H1 (cell line): ENCODE measurements at regions not wholly inside any gene's neighbourhood (a gene's known extent, or its start where the extent isn't known, plus 50 kb on each side); places are given as distances from the start of the nearest gene placed in this dataset.

Experiments
- CTCF ChIA-PET: fragments of 300-600 bp; sonication (Branson Sonifier 250); formaldehyde crosslinking; loops from one replicate; lab custom pipeline; 2021; ENCODE audit not compliant: partially characterized antibody; lab: Charles Lee
- POLR2A ChIA-PET: fragments of 300-600 bp; sonication (Branson Sonifier 250); formaldehyde crosslinking; loops from one replicate; lab custom pipeline; 2021; ENCODE audit warnings: inconsistent platforms; ENCODE audit not compliant: partially characterized antibody; lab: Charles Lee
- DNase-seq, 2 experiments: peaks; one replicate each; pipeline versions ENCODE4 v3.0.0 to v3.0.0-alpha.2; 2010 to 2022; ENCODE audit warnings: low spot score in 2 of 2, low read depth in 1 of 2, mixed read lengths in 1 of 2
- FAIRE-seq: peaks from 2 replicates; lab custom pipeline; 2011; peaks lifted over from hg19 to GRCh38; lab: Jason Lieb, UNC
- H2AFZ ChIP-seq: 2 replicates; pipeline ENCODE4 v1.8.1; 2012; ENCODE audit warnings: low read length, inconsistent platforms
- H2AK5ac ChIP-seq: 2 replicates; pipeline ENCODE4 v1.6.1; 2013; ENCODE audit warnings: low read depth, low read length
- H2BK120ac ChIP-seq: replicated peaks from 2 replicates; pipeline ENCODE3; 2013; ENCODE audit warnings: low read depth, low read length, inconsistent platforms
- H2BK12ac ChIP-seq: 2 replicates; pipeline ENCODE4 v1.6.1; 2013; ENCODE audit warnings: low read depth, low read length
- H2BK15ac ChIP-seq: 2 replicates; pipeline ENCODE4 v1.6.1; 2013; ENCODE audit warnings: low read length
- H2BK20ac ChIP-seq: 2 replicates; pipeline ENCODE4 v1.6.1; 2013; ENCODE audit warnings: low read length
- H2BK5ac ChIP-seq: 2 replicates; pipeline ENCODE4 v1.6.1; 2013; ENCODE audit warnings: low read depth, low read length
- H3K14ac ChIP-seq: 2 replicates; pipeline ENCODE4 v1.6.1; 2013; ENCODE audit warnings: inconsistent platforms; ENCODE audit not compliant: insufficient read length
- H3K18ac ChIP-seq: 2 replicates; pipeline ENCODE4 v1.6.1; 2013; ENCODE audit warnings: low read length; ENCODE audit errors: extremely low read depth
- H3K23ac ChIP-seq: 2 replicates; pipeline ENCODE4 v1.6.1; 2013; ENCODE audit warnings: inconsistent platforms; ENCODE audit not compliant: insufficient read length
- H3K23me2 ChIP-seq: 2 replicates; pipeline ENCODE4 v1.6.1; 2013; ENCODE audit warnings: low read depth, low read length
- H3K27ac ChIP-seq: 2 replicates; pipeline ENCODE4 v1.6.1; 2011; ENCODE audit warnings: low read depth, low read length, inconsistent platforms
- H3K27me3 ChIP-seq, 4 experiments: replicated peaks in 1 of 4; 1 replicate in 1 of 4; 2 replicates in 3 of 4; pipeline versions ENCODE4 v1.6.1 to v1.8.1; 2011 to 2013; ENCODE audit warnings: low read length in 3 of 4, mild to moderate bottlenecking in 3 of 4, inconsistent platforms in 2 of 4, mixed read lengths in 2 of 4, moderate library complexity in 1 of 4; ENCODE audit not compliant: control insufficient read depth in 3 of 4, insufficient read depth in 3 of 4; ENCODE audit errors: extremely low read depth in 1 of 4
- H3K36me3 ChIP-seq, 4 experiments: 2 replicates each; pipeline versions ENCODE4 v1.6.1 to v1.8.1; 2011 to 2013; ENCODE audit warnings: mild to moderate bottlenecking in 4 of 4, low read length in 3 of 4, moderate library complexity in 2 of 4, control low read depth in 1 of 4, inconsistent platforms in 1 of 4; ENCODE audit not compliant: insufficient read depth in 4 of 4, control insufficient read depth in 2 of 4
- H3K4ac ChIP-seq: replicated peaks from 2 replicates; pipeline ENCODE3; 2013; ENCODE audit warnings: low read length, low read depth, mixed read lengths, inconsistent platforms; ENCODE audit not compliant: insufficient read length
- H3K4me1 ChIP-seq, 4 experiments: replicated peaks in 1 of 4; 1 replicate in 1 of 4; 2 replicates in 3 of 4; pipeline versions ENCODE4 v1.6.1 to v1.8.1; 2011 to 2013; ENCODE audit warnings: low read length in 3 of 4, inconsistent platforms in 2 of 4, mixed read lengths in 1 of 4; ENCODE audit not compliant: insufficient read depth in 4 of 4, control insufficient read depth in 3 of 4
- H3K4me2 ChIP-seq, 2 experiments: 2 replicates each; pipeline versions ENCODE4 v1.6.1 to v1.8.1; 2011 to 2013; ENCODE audit warnings: low read depth in 2 of 2, low read length in 2 of 2, control low read depth in 1 of 2, inconsistent platforms in 1 of 2, mild to moderate bottlenecking in 1 of 2; ENCODE audit not compliant: insufficient read depth in 1 of 2
- H3K4me3 ChIP-seq, 4 experiments: fragments of 200-600, 300-600 bp in 1 of 4; sonication (generic), shearing (Covaris generic), sonication (Bioruptor Twin) in 1 of 4; 2 replicates each; pipeline versions ENCODE4 v1.5.1 to v1.8.1; 2011 to 2016; ENCODE audit warnings: low read length in 4 of 4, low read depth in 3 of 4, control low read depth in 2 of 4, inconsistent platforms in 2 of 4, mild to moderate bottlenecking in 2 of 4, mixed read lengths in 1 of 4, moderate library complexity in 1 of 4; ENCODE audit not compliant: insufficient read depth in 2 of 4; ENCODE audit errors: extremely low read depth in 1 of 4
- H3K56ac ChIP-seq: replicated peaks from 2 replicates; pipeline ENCODE3; 2013; ENCODE audit warnings: low read depth, mild to moderate bottlenecking, mixed read lengths, low read length, inconsistent platforms; ENCODE audit not compliant: insufficient read length
- H3K79me1 ChIP-seq: 2 replicates; pipeline ENCODE4 v1.6.1; 2013; ENCODE audit warnings: low read depth, low read length, control low read depth
- H3K79me2 ChIP-seq, 2 experiments: 2 replicates each; pipeline versions ENCODE4 v1.6.1 to v1.8.1; 2012 to 2013; ENCODE audit warnings: low read length in 2 of 2, mild to moderate bottlenecking in 2 of 2, inconsistent platforms in 1 of 2; ENCODE audit not compliant: insufficient read depth in 2 of 2, control insufficient read depth in 1 of 2
- H3K9ac ChIP-seq, 4 experiments: replicated peaks in 1 of 4; 1 replicate in 1 of 4; 2 replicates in 3 of 4; pipeline versions ENCODE4 v1.6.1 to v1.8.1; 2011 to 2013; ENCODE audit warnings: low read depth in 3 of 4, low read length in 3 of 4, control low read depth in 2 of 4, mild to moderate bottlenecking in 2 of 4, moderate library complexity in 2 of 4, inconsistent platforms in 1 of 4; ENCODE audit errors: extremely low read depth in 1 of 4
- H3K9me3 ChIP-seq, 2 experiments: 2 replicates each; pipeline versions ENCODE4 v1.6.1 to v1.8.1; 2012 to 2013; ENCODE audit warnings: mild to moderate bottlenecking in 2 of 2, moderate library complexity in 2 of 2, control low read depth in 1 of 2, inconsistent platforms in 1 of 2, low read depth in 1 of 2, low read length in 1 of 2, mixed read lengths in 1 of 2; ENCODE audit not compliant: insufficient read depth in 2 of 2
- H4K20me1 ChIP-seq, 2 experiments: replicated peaks in 1 of 2; 2 replicates each; pipeline versions ENCODE3 to v1.8.1; 2011 to 2013; ENCODE audit warnings: inconsistent platforms in 2 of 2, low read length in 2 of 2, mild to moderate bottlenecking in 1 of 2; ENCODE audit not compliant: insufficient read depth in 2 of 2, control insufficient read depth in 1 of 2
- H4K5ac ChIP-seq: 2 replicates; pipeline ENCODE4 v1.6.1; 2013; ENCODE audit warnings: low read length, low read depth, mixed read lengths, inconsistent platforms; ENCODE audit not compliant: insufficient read length
- H4K8ac ChIP-seq: 2 replicates; pipeline ENCODE4 v1.8.0; 2013; ENCODE audit warnings: mild to moderate bottlenecking, moderate library complexity, low read length, inconsistent platforms; ENCODE audit not compliant: insufficient read depth; ENCODE audit errors: extremely low read depth
- H4K91ac ChIP-seq: replicated peaks from 2 replicates; pipeline ENCODE3; 2013; ENCODE audit warnings: low read length, mixed read lengths, inconsistent platforms; ENCODE audit not compliant: insufficient read length
- ATF3 ChIP-seq: IDR thresholded peaks from 2 replicates; pipeline ENCODE4 v1.6.1; 2011; ENCODE audit warnings: low read depth, mild to moderate bottlenecking, low read length; ENCODE audit not compliant: insufficient read depth
- BRCA1 ChIP-seq: IDR thresholded peaks from 2 replicates; pipeline ENCODE4 v1.6.1; 2012; ENCODE audit warnings: low read depth, low read length, improper control_type of control experiment
- CBX8 ChIP-seq: fragments of 300-800, 300-1000 bp; sonication (generic); IDR thresholded peaks from 2 replicates; pipeline ENCODE4 v1.7.1; 2016; ENCODE audit warnings: low read depth, low read length, borderline replicate concordance
- CEBPB ChIP-seq: IDR thresholded peaks from 2 replicates; pipeline ENCODE4 v1.6.1; 2012; ENCODE audit warnings: low read depth, low read length
- CTCF ChIP-seq, 3 experiments: IDR thresholded peaks; 1 replicate in 2 of 3; 2 replicates in 1 of 3; pipeline versions ENCODE4 v1.5.1 to v1.6.1; 2011; ENCODE audit warnings: low read length in 3 of 3, mild to moderate bottlenecking in 3 of 3, inconsistent platforms in 2 of 3, low read depth in 1 of 3, moderate library complexity in 1 of 3; ENCODE audit not compliant: insufficient read depth in 1 of 3; ENCODE audit errors: control extremely low read depth in 1 of 3
- EGR1 ChIP-seq: IDR thresholded peaks from 2 replicates; pipeline ENCODE4 v1.6.1; 2011; ENCODE audit warnings: low read depth, low read length, borderline replicate concordance
- HDAC6 ChIP-seq: IDR thresholded peaks from one replicate; pipeline ENCODE4 v1.7.1; 2012; ENCODE audit warnings: low read depth, mild to moderate bottlenecking, inconsistent platforms, low read length, moderate library complexity
- NRF1 ChIP-seq: IDR thresholded peaks from 2 replicates; pipeline ENCODE4 v1.6.1; 2011; ENCODE audit warnings: mild to moderate bottlenecking, low read depth, low read length, improper control_type of control experiment
- RFX5 ChIP-seq: IDR thresholded peaks from 2 replicates; pipeline ENCODE4 v1.6.1; 2011; ENCODE audit warnings: low read depth, low read length, improper control_type of control experiment, borderline replicate concordance
- SAP30 ChIP-seq: fragments of 300-600 bp; sonication (generic); IDR thresholded peaks from 2 replicates; pipeline ENCODE4 v1.7.1; 2012; ENCODE audit warnings: low read length, moderate library complexity, mild to moderate bottlenecking, inconsistent platforms; ENCODE audit not compliant: insufficient read depth, insufficient replicate concordance
- TAF1 ChIP-seq: IDR thresholded peaks from 2 replicates; pipeline ENCODE4 v1.6.1; 2011; ENCODE audit warnings: mild to moderate bottlenecking, low read depth, low read length
- TCF12 ChIP-seq: IDR thresholded peaks from 2 replicates; pipeline ENCODE4 v1.6.1; 2011; ENCODE audit warnings: low read depth, mild to moderate bottlenecking, low read length
- WGBS, 2 experiments: shearing (Covaris generic) in 1 of 2; methylation state at CpG; one replicate each; pipeline versions ENCODE4 v1.1.6 to v1.1.7; 2013 to 2015; ENCODE audit warnings: low lambda C conversion rate in 2 of 2, mixed read lengths in 2 of 2, inconsistent platforms in 1 of 2, low coverage in 1 of 2, missing lambda C conversion rate in 1 of 2; ENCODE audit not compliant: insufficient replicate concordance in 2 of 2, insufficient coverage in 1 of 2, insufficient read length in 1 of 2; ENCODE audit errors: extremely low coverage in 1 of 2, missing lambda C conversion rate in 1 of 2; 5-methylcytosine and 5-hydroxymethylcytosine counted together

DNA sequence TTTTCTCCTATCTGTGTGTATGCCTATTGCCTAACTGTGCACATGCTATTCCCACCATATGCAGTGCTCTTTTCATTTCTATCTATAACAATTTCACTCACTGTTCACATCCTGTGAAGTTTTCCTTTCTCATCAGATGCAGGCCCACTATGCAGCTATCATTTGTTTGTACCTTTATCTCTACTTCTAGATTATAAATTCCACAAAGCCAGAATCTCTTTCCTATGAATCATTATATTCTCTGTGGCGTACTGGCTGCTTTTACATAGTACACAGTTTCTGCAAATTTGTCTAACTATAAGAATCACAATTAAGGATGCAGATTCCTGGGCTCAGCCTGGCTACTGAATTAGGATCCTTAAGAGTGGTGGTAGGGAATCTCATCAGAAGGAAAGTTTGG, 600.8 kb upstream of the ARRDC3 start:
- no peak overlapping the region for H4K91ac ChIP-seq
- no peak overlapping the region for H4K8ac ChIP-seq
- WGBS, 2 experiments, result 92% methylated on average over 1 of the region's 1 CpG; no CpG with 5 or more reads in 1 of the 2 experiments
- H4K5ac ChIP-seq, result no peak overlapping the region
- no peaks in the 10 kb centered on the region for H3K23me2 ChIP-seq
- H2BK120ac ChIP-seq, result no peak overlapping the region
- peak overlapping the region; percentile 48 for H3K4ac ChIP-seq
- no peak overlapping the region for H3K27ac ChIP-seq
- H3K79me2 ChIP-seq, result no peaks in the 10 kb centered on the region
- no peak overlapping the region for H3K4me3 ChIP-seq
- no peak overlapping the region for H3K9ac ChIP-seq
- H3K36me3 ChIP-seq, result no peaks in the 10 kb centered on the region
- H3K14ac ChIP-seq, result no peak overlapping the region
- H2BK15ac ChIP-seq, result no peak overlapping the region
- ChIA-PET POLR2A (no interaction called here), CTCF (no interaction called here)
- no peak overlapping the region for H3K23ac ChIP-seq
- H2BK20ac ChIP-seq, result no peak overlapping the region
- no peaks in the 10 kb centered on the region for H3K9me3 ChIP-seq
- H3K18ac ChIP-seq, result no peak overlapping the region
- no peak overlapping the region for H3K56ac ChIP-seq
- H3K27me3 ChIP-seq, result no peaks in the 10 kb centered on the region
- no peak overlapping the region for H2BK12ac ChIP-seq
- no peak for FAIRE-seq
- H2BK5ac ChIP-seq, result no peak overlapping the region
- H2AK5ac ChIP-seq, result no peak overlapping the region
- H3K4me1 ChIP-seq, result peaks cover 0 to 3% (median 0%) of the 10 kb centered on the region in 4 experiments; a peak in 2 of 7 replicates
- no peaks in the 10 kb centered on the region for H4K20me1 ChIP-seq
- H2AFZ ChIP-seq, result no peak overlapping the region
- DNase-seq, result no peak
- H3K4me2 ChIP-seq, result no peak overlapping the region
- H3K79me1 ChIP-seq, result no peaks in the 10 kb centered on the region
- no peak for TF ChIP-seq BRCA1
- no peak for TF ChIP-seq HDAC6
- no peak for TF ChIP-seq RFX5
- no peak for TF ChIP-seq EGR1
- no peak for TF ChIP-seq SAP30
- TF ChIP-seq TAF1, result no peak
- TF ChIP-seq TCF12, result no peak
- no peak for TF ChIP-seq NRF1
- TF ChIP-seq CTCF (IDR thresholded peaks at IDR 0.05; ENCODE audit: control extremely low read depth in 1 of 3, insufficient read depth in 1 of 3, low read depth in 1 of 3, low read length in 3 of 3), result no peak
- TF ChIP-seq CBX8, result no peak
- TF ChIP-seq ATF3, result no peak
- TF ChIP-seq CEBPB, result no peak
